ENCODE measurements at regions not wholly inside any gene's neighbourhood (a gene's known extent, or its start where the extent isn't known, plus 50 kb on each side); places are given as distances from the start of the nearest gene placed in this dataset.

DNA sequence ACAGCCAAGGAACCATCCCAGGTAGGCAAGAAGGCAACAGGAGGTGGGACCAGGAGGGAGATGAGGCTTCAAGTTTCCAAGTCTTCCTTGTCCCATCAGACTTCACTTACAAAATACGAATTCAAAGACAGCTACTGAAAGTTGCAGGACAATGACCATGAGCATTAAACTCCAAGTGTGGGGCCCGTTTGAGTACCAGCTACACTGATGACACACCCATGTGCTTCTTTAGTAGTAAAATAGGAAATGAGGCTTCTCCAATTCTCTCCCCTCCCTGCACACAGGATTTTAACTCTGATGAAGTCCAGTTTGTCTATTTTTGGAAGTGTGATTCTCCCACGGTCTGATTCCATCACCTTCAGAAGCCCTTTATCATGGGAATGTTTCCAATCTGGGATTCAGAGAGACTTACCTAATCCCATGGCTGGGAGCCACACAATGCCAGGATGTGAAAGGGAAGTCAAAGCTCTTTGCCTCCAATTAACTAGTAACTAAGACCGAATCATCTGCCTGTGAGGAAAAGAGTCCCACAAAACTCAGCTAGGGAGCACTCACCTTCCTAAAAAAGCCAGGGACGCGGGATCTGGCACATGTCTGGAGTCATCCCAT is 222.8 kb upstream of the MSX2 start:
- Histone ChIP-seq H3K9me3 (peaks cover 0 to 8% (median 0%) of the 10 kb centered on the region in 3 donors), H3K27me3 (no peaks in the 10 kb centered on the region), H3K36me3 (no peaks in the 10 kb centered on the region), H3K4me1 (no peaks in the 10 kb centered on the region), H3K27ac (no peak overlapping the region), H3K4me3 (no peak overlapping the region)
- TF ChIP-seq POLR2A (IDR thresholded peaks at IDR 0.05), result no peak
- TF ChIP-seq, protein P1, sequence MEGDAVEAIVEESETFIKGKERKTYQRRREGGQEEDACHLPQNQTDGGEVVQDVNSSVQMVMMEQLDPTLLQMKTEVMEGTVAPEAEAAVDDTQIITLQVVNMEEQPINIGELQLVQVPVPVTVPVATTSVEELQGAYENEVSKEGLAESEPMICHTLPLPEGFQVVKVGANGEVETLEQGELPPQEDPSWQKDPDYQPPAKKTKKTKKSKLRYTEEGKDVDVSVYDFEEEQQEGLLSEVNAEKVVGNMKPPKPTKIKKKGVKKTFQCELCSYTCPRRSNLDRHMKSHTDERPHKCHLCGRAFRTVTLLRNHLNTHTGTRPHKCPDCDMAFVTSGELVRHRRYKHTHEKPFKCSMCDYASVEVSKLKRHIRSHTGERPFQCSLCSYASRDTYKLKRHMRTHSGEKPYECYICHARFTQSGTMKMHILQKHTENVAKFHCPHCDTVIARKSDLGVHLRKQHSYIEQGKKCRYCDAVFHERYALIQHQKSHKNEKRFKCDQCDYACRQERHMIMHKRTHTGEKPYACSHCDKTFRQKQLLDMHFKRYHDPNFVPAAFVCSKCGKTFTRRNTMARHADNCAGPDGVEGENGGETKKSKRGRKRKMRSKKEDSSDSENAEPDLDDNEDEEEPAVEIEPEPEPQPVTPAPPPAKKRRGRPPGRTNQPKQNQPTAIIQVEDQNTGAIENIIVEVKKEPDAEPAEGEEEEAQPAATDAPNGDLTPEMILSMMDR (IDR thresholded peaks at IDR 0.05 in 4 of 5, conservative IDR thresholded peaks at IDR 0.05 in 1 of 5), result no peak
- in situ Hi-C loops (cut with MboI; ENCODE audit: low sequenced_read_pairs in 4 of 4) (no loop called here), intact Hi-C loops (cut with DNase I; ENCODE audit: low total_unique reads) (no loop called here)
- ATAC-seq (no peak), DNase-seq (no peak)

DNA sequence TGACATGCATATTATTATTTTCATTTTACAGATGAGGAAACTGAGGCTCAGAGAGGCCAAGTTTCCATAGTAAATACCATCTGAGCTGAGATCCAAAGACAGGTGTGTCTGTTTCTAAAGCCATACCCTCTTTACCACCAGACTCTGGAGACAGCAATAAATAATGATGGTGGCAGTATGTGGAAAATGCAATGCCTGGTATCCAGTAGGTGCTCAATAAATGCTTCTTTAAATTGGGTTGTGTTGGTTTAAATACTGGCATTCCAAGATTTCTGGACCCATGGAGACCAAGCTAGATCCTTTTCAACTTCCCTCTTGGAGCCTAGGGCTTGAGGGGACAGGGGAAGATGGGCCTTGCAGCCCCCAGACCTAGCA is 221.3 kb upstream of the MSX2 start:
- no peak for DNase-seq
- no peak overlapping the region for H3K4me3 ChIP-seq
- no peaks in the 10 kb centered on the region for H3K27me3 ChIP-seq
- H3K4me1 ChIP-seq, result no peaks in the 10 kb centered on the region
- TF ChIP-seq, protein P1 (IDR thresholded peaks at IDR 0.05 in 4 of 5, conservative IDR thresholded peaks at IDR 0.05 in 1 of 5), result no peak
- TF ChIP-seq POLR2A (IDR thresholded peaks at IDR 0.05), result no peak
- in situ Hi-C loops (cut with MboI; ENCODE audit: low sequenced_read_pairs in 4 of 4) (no loop called here), intact Hi-C loops (cut with DNase I; ENCODE audit: low total_unique reads) (no loop called here)
- no peak for ATAC-seq
- no peak overlapping the region for H3K27ac ChIP-seq
- no peaks in the 10 kb centered on the region for H3K36me3 ChIP-seq
- H3K9me3 ChIP-seq, result peaks cover 0 to 5% (median 0%) of the 10 kb centered on the region in 3 donors

DNA sequence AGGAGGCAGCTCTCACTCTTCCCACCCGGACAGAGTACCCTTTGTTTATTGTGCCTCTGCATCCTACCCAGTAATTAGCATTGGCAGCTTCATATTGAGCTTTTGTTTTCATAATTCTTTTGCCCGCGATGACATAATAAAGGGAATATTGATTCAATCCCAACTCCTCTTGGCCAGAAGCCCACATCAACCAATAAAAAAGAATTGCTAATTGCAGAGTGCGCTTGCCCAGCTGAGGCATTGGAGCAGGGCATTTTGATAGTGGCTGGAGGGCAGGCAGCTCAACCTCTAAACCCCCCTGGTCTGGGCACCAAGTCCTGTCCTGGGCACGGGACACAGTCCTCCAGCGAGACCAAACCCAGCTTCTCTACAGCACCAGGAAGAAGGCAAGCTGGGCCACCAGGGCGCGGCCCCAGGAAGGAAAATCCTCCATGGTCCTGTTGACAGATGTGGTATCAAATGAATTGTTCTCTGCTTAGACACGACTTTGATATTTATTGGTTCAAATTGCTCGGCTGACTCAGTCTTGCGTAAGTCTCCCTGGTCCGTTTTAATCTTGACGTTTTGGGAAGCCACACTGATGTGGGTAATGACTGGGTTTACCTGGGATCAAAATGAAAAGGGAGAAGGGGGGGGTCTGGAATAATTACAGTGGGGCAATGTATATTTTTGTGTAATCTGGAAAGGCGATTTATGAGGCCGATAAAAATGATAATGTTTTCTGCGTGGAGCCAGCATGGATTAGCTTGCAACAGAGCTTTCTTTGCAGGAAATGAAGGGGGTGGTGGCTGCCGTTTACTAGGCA is 220.7 kb upstream of the MSX2 start:
- in situ Hi-C loops (cut with MboI; ENCODE audit: low sequenced_read_pairs in 4 of 4), result no loop called here

DNA sequence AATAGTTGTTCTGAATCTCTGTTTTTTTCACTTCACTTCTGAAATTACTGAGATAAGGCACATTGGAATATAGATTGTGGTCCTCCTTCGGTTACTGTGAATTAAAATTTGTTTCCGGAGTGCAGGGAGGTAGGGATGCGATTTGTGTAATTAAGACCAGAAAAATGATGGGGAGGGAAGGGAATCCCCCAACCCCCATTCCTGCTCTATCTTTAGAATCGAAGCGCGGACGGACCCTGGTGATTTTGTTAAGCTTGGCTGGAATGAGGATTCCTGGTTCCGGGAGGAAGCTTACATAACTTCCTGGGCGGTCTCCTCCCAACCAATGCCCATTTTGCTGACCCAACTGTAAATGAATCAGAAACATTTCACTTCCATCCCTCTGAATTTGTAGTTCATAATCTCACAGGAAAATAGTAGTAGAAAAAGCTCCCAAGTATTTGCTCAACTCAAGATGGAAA is 220.1 kb upstream of the MSX2 start:
- no peaks in the 10 kb centered on the region for H3K36me3 ChIP-seq
- ATAC-seq, result no peak
- no peaks in the 10 kb centered on the region for H3K9me3 ChIP-seq
- TF ChIP-seq POLR2A (IDR thresholded peaks at IDR 0.05), result no peak
- TF ChIP-seq, protein P1 (IDR thresholded peaks at IDR 0.05 in 4 of 5, conservative IDR thresholded peaks at IDR 0.05 in 1 of 5), result no peak
- no peaks in the 10 kb centered on the region for H3K4me1 ChIP-seq
- H3K27me3 ChIP-seq, result peaks cover 0 to 2% (median 0%) of the 10 kb centered on the region in 3 donors
- H3K4me3 ChIP-seq, result no peak overlapping the region
- intact Hi-C loops (cut with DNase I; ENCODE audit: low total_unique reads) (no loop called here), in situ Hi-C loops (cut with MboI; ENCODE audit: low sequenced_read_pairs in 4 of 4) (no loop called here)
- DNase-seq, result no peak
- no peak overlapping the region for H3K27ac ChIP-seq

More for the DNA sequence above, 220.7 kb upstream of the MSX2 start:
- ATAC-seq (no peak), DNase-seq (no peak)
- no peaks in the 10 kb centered on the region for H3K4me1 ChIP-seq
- no peaks in the 10 kb centered on the region for H3K9me3 ChIP-seq
- H3K27ac ChIP-seq, result no peak overlapping the region
- H3K27me3 ChIP-seq, result peaks cover 0 to 2% (median 0%) of the 10 kb centered on the region in 3 donors
- H3K36me3 ChIP-seq, result no peaks in the 10 kb centered on the region
- no peak for TF ChIP-seq POLR2A (IDR thresholded peaks at IDR 0.05)
- TF ChIP-seq, protein P1 (IDR thresholded peaks at IDR 0.05 in 4 of 5, conservative IDR thresholded peaks at IDR 0.05 in 1 of 5), result no peak
- no peak overlapping the region for H3K4me3 ChIP-seq
- intact Hi-C loops (cut with DNase I; ENCODE audit: low total_unique reads), result no loop called here

All from gastrocnemius medialis (tissue), 4 donors.